ENCODE measurements at regions not wholly inside any gene's neighbourhood (a gene's known extent, or its start where the extent isn't known, plus 50 kb on each side); places are given as distances from the start of the nearest gene placed in this dataset.

DNA sequence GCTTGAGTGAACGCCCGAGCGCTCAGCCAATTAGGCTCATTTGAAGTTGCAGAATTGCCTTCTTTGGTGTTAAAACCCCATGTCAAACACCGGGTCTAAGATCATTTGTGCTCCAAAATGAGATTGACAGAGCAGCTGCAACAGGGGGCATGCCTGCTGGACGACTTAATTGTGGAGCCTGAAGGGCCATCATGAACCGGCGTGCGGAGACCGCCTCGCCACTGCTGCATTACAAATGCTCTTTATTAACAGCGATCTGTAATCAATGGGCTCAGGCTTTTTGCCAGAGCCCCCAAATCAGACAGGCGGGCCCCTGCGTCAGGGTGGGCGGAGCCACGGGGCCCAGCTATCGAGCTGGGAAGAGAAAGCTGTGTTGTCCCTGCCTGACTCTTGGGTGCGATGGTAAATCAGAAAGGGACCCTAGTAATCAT lies 183.2 kb downstream of the SIM1 start:
- Histone ChIP-seq H3K14ac (ENCODE audit: low read length in 2 of 2) (peak overlapping the region in 1 of 2 experiments; percentile 36), H3K36me3 (ENCODE audit: control insufficient read depth in 1 of 2, insufficient read depth in 2 of 2, low read depth in 1 of 2, low read length in 2 of 2) (no peaks in the 10 kb centered on the region), H2BK15ac (ENCODE audit: low read depth, poor library complexity, severe bottlenecking) (no peak overlapping the region), H3K9me3 (ENCODE audit: control insufficient read depth, low read length) (no peaks in the 10 kb centered on the region), H2BK120ac (ENCODE audit: low read depth, low read length) (no peak overlapping the region), H3K4me1 (ENCODE audit: control insufficient read depth, insufficient read depth, low read depth, low read length) (peaks cover 6% of the 10 kb centered on the region), H3K27ac (ENCODE audit: low read length, poor library complexity, severe bottlenecking) (no peak overlapping the region), H3K9ac (ENCODE audit: low read length) (peak overlapping the region; percentile 31), H4K8ac (ENCODE audit: low read length) (peak overlapping the region; percentile 67), H2AFZ (ENCODE audit: low read depth, low read length) (peak overlapping the region; percentile 69), H3K79me1 (replicated peaks; ENCODE audit: low read length, poor library complexity, severe bottlenecking) (no peaks in the 10 kb centered on the region), H4K91ac (ENCODE audit: low read length) (no peak overlapping the region), H2AK5ac (ENCODE audit: low read length, severe bottlenecking) (no peak overlapping the region), H3K18ac (ENCODE audit: low read depth in 1 of 2, low read length in 2 of 2) (peak overlapping the region in 1 of 2 experiments; percentile 77), H3K27me3 (ENCODE audit: control insufficient read depth in 1 of 2, insufficient read depth in 1 of 2, low read length in 2 of 2) (no peaks in the 10 kb centered on the region), H3K4me2 (ENCODE audit: low read length, poor library complexity, severe bottlenecking) (peak overlapping the region; percentile 68), H3K23ac (ENCODE audit: low read length in 2 of 2) (peak overlapping the region in 1 of 2 experiments; percentile 87), H3K4me3 (ENCODE audit: insufficient read depth in 1 of 2, low read depth in 1 of 2, low read length in 2 of 2) (peak overlapping the region; percentile 36 to 63), H2BK12ac (ENCODE audit: low read length in 2 of 2) (peak overlapping the region in 1 of 2 experiments; percentile 31), H2BK5ac (ENCODE audit: low read depth, low read length, poor library complexity, severe bottlenecking) (no peak overlapping the region), H3K4ac (ENCODE audit: low read depth in 1 of 2, low read length in 2 of 2) (no peak overlapping the region)
- peak; percentile 20 for DNase-seq
- 18% methylated on average over 16 of the region's 17 CpGs for WGBS

DNA sequence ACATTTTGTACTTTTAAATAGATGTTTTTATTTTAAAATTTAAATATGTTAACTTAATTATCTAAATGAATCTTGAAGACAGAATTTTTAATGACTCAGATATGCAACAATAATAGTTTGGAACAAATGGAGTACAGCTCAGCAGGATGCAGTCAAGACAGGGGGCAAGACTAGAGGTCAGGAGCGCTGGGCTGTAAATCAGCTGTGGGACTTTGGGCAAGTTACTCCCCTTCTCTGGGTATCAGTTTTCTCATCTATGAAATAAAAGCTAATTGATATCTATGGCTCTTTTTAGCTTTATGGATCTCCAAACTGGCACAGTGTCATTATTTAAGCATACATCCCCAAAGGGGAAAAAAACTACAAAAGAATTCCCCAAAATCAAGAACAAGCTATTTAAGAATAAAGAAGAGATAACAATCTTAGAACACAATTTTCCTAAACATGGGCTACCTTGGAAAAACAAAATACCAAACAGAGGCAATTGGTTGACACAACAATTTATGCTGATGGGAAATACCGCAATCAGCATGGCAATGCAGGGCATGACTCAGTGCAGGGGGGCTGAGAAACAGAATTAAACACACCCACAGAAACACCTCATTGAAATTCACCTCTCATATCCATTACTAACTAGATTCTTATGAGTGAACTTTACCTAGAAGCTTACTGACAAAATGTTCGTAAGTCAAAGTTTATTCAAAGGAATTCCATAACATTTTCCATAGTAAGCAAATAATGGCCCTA lies 188.2 kb downstream of the SIM1 start:
- Histone ChIP-seq H3K4ac (ENCODE audit: low read depth in 1 of 2, low read length in 2 of 2) (no peak overlapping the region), H2BK5ac (ENCODE audit: low read depth, low read length, poor library complexity, severe bottlenecking) (no peak overlapping the region), H3K27ac (ENCODE audit: low read length, poor library complexity, severe bottlenecking) (no peak overlapping the region), H2BK12ac (ENCODE audit: low read length in 2 of 2) (no peak overlapping the region), H2BK120ac (ENCODE audit: low read depth, low read length) (no peak overlapping the region), H3K23ac (ENCODE audit: low read length in 2 of 2) (no peak overlapping the region), H3K4me1 (ENCODE audit: control insufficient read depth, insufficient read depth, low read depth, low read length) (peaks cover 3% of the 10 kb centered on the region), H3K4me3 (ENCODE audit: insufficient read depth in 1 of 2, low read depth in 1 of 2, low read length in 2 of 2) (no peak overlapping the region), H4K8ac (ENCODE audit: low read length) (no peak overlapping the region), H4K91ac (ENCODE audit: low read length) (no peak overlapping the region), H3K36me3 (ENCODE audit: control insufficient read depth in 1 of 2, insufficient read depth in 2 of 2, low read depth in 1 of 2, low read length in 2 of 2) (no peaks in the 10 kb centered on the region), H3K27me3 (ENCODE audit: control insufficient read depth in 1 of 2, insufficient read depth in 1 of 2, low read length in 2 of 2) (no peaks in the 10 kb centered on the region), H3K18ac (ENCODE audit: low read depth in 1 of 2, low read length in 2 of 2) (no peak overlapping the region), H3K9me3 (ENCODE audit: control insufficient read depth, low read length) (no peaks in the 10 kb centered on the region), H2AFZ (ENCODE audit: low read depth, low read length) (no peak overlapping the region), H3K79me1 (replicated peaks; ENCODE audit: low read length, poor library complexity, severe bottlenecking) (no peaks in the 10 kb centered on the region), H2AK5ac (ENCODE audit: low read length, severe bottlenecking) (no peak overlapping the region), H3K14ac (ENCODE audit: low read length in 2 of 2) (no peak overlapping the region), H3K9ac (ENCODE audit: low read length) (no peak overlapping the region), H2BK15ac (ENCODE audit: low read depth, poor library complexity, severe bottlenecking) (no peak overlapping the region), H3K4me2 (ENCODE audit: low read length, poor library complexity, severe bottlenecking) (no peak overlapping the region)
- 98% methylated on average over 2 of the region's 3 CpGs for WGBS
- no peak for DNase-seq

DNA sequence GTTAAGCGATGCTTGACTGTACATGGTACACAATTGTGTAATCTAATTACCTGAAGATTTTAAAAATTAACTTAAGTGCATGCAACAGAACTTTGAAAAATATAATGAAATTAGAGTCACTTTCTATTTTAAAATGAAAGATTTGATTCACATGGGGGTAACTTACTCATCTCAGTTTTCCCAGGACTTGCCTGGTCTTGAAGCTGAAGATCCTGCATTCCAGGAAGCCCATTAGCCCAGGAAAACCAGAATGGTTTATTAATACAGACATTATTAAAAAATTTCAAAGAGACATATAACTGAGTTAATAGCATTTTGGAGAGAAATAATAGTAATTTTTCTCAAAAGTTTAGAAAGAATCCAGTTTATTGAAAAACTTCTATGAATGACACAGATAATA lies 190.6 kb downstream of the SIM1 start:
- Histone ChIP-seq H3K23ac (ENCODE audit: low read length in 2 of 2) (no peak overlapping the region), H2BK120ac (ENCODE audit: low read depth, low read length) (no peak overlapping the region), H4K91ac (ENCODE audit: low read length) (no peak overlapping the region), H3K4me3 (ENCODE audit: insufficient read depth in 1 of 2, low read depth in 1 of 2, low read length in 2 of 2) (no peak overlapping the region), H3K27ac (ENCODE audit: low read length, poor library complexity, severe bottlenecking) (no peak overlapping the region), H3K4me2 (ENCODE audit: low read length, poor library complexity, severe bottlenecking) (no peak overlapping the region), H3K4ac (ENCODE audit: low read depth in 1 of 2, low read length in 2 of 2) (no peak overlapping the region), H2BK12ac (ENCODE audit: low read length in 2 of 2) (no peak overlapping the region), H2AK5ac (ENCODE audit: low read length, severe bottlenecking) (no peak overlapping the region), H3K4me1 (ENCODE audit: control insufficient read depth, insufficient read depth, low read depth, low read length) (peaks cover 1% of the 10 kb centered on the region), H3K14ac (ENCODE audit: low read length in 2 of 2) (no peak overlapping the region), H2BK15ac (ENCODE audit: low read depth, poor library complexity, severe bottlenecking) (no peak overlapping the region), H2AFZ (ENCODE audit: low read depth, low read length) (no peak overlapping the region), H3K27me3 (ENCODE audit: control insufficient read depth in 1 of 2, insufficient read depth in 1 of 2, low read length in 2 of 2) (no peaks in the 10 kb centered on the region), H4K8ac (ENCODE audit: low read length) (no peak overlapping the region), H3K9me3 (ENCODE audit: control insufficient read depth, low read length) (no peaks in the 10 kb centered on the region), H2BK5ac (ENCODE audit: low read depth, low read length, poor library complexity, severe bottlenecking) (no peak overlapping the region), H3K18ac (ENCODE audit: low read depth in 1 of 2, low read length in 2 of 2) (no peak overlapping the region), H3K9ac (ENCODE audit: low read length) (no peak overlapping the region), H3K36me3 (ENCODE audit: control insufficient read depth in 1 of 2, insufficient read depth in 2 of 2, low read depth in 1 of 2, low read length in 2 of 2) (no peaks in the 10 kb centered on the region), H3K79me1 (replicated peaks; ENCODE audit: low read length, poor library complexity, severe bottlenecking) (no peaks in the 10 kb centered on the region)
- WGBS = no CpG with 5 or more reads among the region's 1 CpG
- DNase-seq = no peak

DNA sequence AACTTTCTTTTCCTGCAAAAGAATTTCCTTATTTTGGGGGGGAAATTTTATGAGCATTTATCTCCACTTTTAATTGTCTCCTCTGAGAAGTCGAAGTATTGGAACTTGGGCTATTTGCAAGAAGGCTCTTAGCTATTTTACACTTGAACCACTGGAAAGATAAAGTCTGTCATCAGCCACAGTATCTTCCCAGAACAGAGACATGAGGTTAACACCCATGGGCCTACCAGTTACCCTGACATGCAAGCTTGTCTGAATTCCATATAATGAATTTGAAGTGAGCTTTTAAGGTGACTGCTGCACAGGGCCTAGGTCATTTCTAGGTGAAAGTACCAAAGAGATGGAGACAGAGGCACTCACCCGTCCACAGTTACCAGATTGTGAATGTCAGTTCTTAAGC lies 193.1 kb downstream of the SIM1 start:
- H3K18ac ChIP-seq (ENCODE audit: low read depth in 1 of 2, low read length in 2 of 2) = no peak overlapping the region
- no peak overlapping the region for H2BK15ac ChIP-seq (ENCODE audit: low read depth, poor library complexity, severe bottlenecking)
- H3K4me2 ChIP-seq (ENCODE audit: low read length, poor library complexity, severe bottlenecking) = no peak overlapping the region
- WGBS = 100% methylated on average over 2 of the region's 2 CpGs
- H3K14ac ChIP-seq (ENCODE audit: low read length in 2 of 2) = no peak overlapping the region
- peaks cover 1% of the 10 kb centered on the region for H3K4me1 ChIP-seq (ENCODE audit: control insufficient read depth, insufficient read depth, low read depth, low read length)
- H2AK5ac ChIP-seq (ENCODE audit: low read length, severe bottlenecking) = no peak overlapping the region
- H3K23ac ChIP-seq (ENCODE audit: low read length in 2 of 2) = no peak overlapping the region
- DNase-seq = no peak
- no peak overlapping the region for H3K4me3 ChIP-seq (ENCODE audit: insufficient read depth in 1 of 2, low read depth in 1 of 2, low read length in 2 of 2)
- H2BK120ac ChIP-seq (ENCODE audit: low read depth, low read length) = no peak overlapping the region
- H2BK12ac ChIP-seq (ENCODE audit: low read length in 2 of 2) = no peak overlapping the region
- H3K27me3 ChIP-seq (ENCODE audit: control insufficient read depth in 1 of 2, insufficient read depth in 1 of 2, low read length in 2 of 2) = no peaks in the 10 kb centered on the region
- H2BK5ac ChIP-seq (ENCODE audit: low read depth, low read length, poor library complexity, severe bottlenecking) = no peak overlapping the region
- no peak overlapping the region for H4K8ac ChIP-seq (ENCODE audit: low read length)
- no peak overlapping the region for H4K91ac ChIP-seq (ENCODE audit: low read length)
- no peak overlapping the region for H3K27ac ChIP-seq (ENCODE audit: low read length, poor library complexity, severe bottlenecking)
- no peak overlapping the region for H2AFZ ChIP-seq (ENCODE audit: low read depth, low read length)
- no peak overlapping the region for H3K4ac ChIP-seq (ENCODE audit: low read depth in 1 of 2, low read length in 2 of 2)
- H3K79me1 ChIP-seq (replicated peaks; ENCODE audit: low read length, poor library complexity, severe bottlenecking) = no peaks in the 10 kb centered on the region
- no peak overlapping the region for H3K9ac ChIP-seq (ENCODE audit: low read length)
- H3K9me3 ChIP-seq (ENCODE audit: control insufficient read depth, low read length) = no peaks in the 10 kb centered on the region
- H3K36me3 ChIP-seq (ENCODE audit: control insufficient read depth in 1 of 2, insufficient read depth in 2 of 2, low read depth in 1 of 2, low read length in 2 of 2) = no peaks in the 10 kb centered on the region
